LNCaP clone FGC (cell line): ENCODE measurements at regions not wholly inside any gene's neighbourhood (a gene's known extent, or its start where the extent isn't known, plus 50 kb on each side); places are given as distances from the start of the nearest gene placed in this dataset.

Source experiments
- DNase-seq: peaks from one replicate; pipeline ENCODE4 v3.0.0-alpha.2; 2011; ENCODE audit warnings: low read depth
- H3K4me3 ChIP-seq: 2 replicates; pipeline ENCODE4 v1.5.1; 2011; ENCODE audit warnings: mild to moderate bottlenecking, low read depth, low read length, control low read depth
- TF ChIP-seq, protein P1 (sequence below): IDR thresholded peaks from 2 replicates; pipeline ENCODE4 v1.5.1; 2012; ENCODE audit warnings: mild to moderate bottlenecking; ENCODE audit not compliant: control insufficient read depth, insufficient read depth; ENCODE audit errors: extremely low read depth

DNA sequence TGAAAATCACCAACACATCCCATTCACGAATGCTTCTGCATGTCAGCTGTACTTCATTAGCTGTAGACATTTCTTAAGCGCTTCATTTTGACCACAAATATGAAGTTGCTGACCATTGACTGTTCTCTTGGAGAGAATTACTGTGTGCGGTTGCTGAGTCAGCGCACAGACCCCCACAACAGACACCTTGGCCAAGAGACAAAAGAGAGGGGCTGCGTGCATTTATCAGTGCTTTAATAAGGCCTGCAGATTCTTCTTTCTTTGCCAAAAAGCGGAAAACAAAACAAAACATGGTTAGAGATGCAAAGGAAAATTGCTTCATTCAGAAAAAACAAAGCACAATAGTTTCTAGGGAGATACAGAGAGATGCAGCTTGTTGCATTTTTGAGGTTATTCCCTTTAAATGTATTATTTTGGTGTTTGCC lies 174.7 kb downstream of the ACKR3 start:
- no peak for DNase-seq
- no peak overlapping the region for H3K4me3 ChIP-seq
- TF ChIP-seq, protein P1, sequence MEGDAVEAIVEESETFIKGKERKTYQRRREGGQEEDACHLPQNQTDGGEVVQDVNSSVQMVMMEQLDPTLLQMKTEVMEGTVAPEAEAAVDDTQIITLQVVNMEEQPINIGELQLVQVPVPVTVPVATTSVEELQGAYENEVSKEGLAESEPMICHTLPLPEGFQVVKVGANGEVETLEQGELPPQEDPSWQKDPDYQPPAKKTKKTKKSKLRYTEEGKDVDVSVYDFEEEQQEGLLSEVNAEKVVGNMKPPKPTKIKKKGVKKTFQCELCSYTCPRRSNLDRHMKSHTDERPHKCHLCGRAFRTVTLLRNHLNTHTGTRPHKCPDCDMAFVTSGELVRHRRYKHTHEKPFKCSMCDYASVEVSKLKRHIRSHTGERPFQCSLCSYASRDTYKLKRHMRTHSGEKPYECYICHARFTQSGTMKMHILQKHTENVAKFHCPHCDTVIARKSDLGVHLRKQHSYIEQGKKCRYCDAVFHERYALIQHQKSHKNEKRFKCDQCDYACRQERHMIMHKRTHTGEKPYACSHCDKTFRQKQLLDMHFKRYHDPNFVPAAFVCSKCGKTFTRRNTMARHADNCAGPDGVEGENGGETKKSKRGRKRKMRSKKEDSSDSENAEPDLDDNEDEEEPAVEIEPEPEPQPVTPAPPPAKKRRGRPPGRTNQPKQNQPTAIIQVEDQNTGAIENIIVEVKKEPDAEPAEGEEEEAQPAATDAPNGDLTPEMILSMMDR = no peak

DNA sequence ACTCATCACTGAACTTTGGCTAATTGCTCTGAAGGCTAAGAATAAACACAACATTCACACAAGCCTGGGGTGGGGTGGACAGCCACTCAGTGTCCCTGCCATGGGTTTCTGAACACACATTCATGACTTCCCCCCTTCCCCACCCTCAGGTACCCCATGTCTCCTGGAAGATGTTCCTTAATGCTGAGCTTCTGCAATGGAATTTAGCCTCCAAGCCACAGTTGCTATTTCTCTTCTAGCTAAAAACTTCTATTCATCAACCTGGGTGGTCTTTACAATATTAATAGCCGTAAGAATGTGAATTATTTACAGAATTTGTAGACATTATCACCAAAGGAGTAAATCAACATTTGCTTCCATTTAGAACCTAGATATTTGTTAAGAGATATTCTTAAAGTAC lies 175.1 kb downstream of the ACKR3 start:
- TF ChIP-seq, protein P1 = no peak
- H3K4me3 ChIP-seq = no peak overlapping the region
- DNase-seq = no peak

DNA sequence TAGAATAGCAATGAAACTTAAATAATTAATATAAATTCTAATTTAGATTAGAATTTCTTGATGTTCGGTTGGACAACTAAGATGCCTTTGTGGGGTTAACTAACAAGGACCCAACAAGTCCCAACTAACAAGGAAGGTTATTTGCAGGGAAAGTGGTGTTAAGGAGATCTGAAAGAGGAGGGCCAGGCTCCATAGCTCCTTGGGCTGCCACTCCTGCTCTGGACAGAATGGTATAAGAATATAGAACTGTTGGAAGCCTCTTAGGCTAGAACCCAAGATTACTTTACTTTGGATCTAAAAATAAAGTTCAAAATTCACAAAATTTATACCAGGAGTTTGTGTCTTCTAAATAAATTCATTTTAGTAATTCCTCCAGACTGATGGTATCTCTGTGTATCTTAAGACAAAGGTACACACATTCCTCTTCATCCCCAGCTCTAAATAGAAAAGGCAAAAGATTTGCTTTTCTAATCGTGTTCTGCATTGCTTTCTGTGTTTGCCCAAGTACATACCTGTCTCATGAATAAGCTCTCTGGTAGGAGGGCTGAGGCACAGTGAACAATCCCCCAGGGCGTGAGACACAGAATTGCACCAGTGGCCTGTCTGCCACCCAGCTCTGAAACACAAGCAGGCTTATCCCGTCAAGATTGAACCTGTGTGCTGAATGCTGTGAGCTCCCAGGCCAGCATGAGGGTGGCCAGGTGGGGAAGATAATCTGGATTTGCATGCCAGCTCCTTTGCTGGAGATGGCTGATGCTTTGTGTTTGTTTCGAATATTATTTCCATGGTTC lies 176.0 kb downstream of the ACKR3 start:
- no peak overlapping the region for H3K4me3 ChIP-seq
- DNase-seq = no peak
- TF ChIP-seq, protein P1 = no peak

DNA sequence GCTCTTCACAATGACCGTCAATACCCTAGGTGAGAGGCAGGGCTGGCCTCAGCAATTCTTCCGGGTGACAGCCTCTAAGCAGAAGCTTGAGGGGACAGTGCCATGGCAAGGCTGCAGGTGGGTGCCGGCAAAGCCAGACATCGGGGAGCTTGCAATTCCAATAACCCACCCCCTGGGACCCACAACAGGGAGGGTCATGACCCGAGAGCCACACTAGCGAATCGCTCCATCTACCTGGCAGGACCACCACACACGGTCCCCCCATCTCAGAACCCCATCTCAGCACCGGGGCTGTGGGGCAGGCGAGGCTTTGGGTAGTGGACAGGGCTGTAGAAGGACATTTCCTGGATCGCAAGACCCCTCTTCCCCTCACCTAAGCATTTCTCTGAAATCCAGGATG lies 177.2 kb downstream of the ACKR3 start:
- no peak overlapping the region for H3K4me3 ChIP-seq
- DNase-seq = no peak
- TF ChIP-seq, protein P1 = no peak

DNA sequence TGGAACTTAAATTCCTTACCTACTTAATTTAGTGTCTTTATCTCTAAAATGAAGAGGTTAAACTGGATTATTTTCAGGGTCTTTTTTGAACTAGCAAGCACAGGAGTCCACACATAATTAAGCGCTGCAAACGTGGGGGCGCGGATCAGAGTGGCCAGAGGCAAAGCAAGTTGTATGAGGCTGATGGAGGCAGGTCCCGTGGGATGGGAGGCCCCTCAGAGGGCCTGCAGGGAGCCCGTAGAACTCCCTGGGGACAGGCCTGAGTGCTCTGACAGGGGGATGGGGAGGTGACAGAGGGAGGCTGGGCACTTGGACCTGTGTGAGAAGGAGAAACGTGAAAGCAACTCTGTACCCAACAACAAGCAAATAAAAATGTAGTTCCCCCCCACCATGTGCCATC lies 177.8 kb downstream of the ACKR3 start:
- no peak for DNase-seq
- TF ChIP-seq, protein P1 = no peak
- no peak overlapping the region for H3K4me3 ChIP-seq

DNA sequence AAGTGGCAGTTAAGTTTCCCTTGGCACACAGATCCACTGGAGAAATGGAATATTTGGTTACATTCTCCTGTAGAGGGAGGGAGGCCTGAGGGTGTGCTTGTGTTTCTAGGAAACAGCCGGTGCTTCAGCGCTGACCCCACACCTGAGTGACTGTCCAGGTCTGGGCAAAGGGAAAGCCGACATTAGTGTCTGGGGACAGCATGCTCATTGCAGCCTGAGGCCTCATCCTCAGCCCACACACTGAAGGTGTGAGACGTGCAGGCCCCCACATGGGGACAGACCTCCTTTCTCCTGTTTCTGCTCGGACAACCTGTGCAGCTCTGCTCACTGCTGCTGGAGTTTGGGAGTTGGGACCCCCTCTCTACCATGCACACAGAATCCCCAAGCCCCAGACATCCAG lies 178.3 kb downstream of the ACKR3 start:
- TF ChIP-seq, protein P1 = no peak
- DNase-seq = no peak
- no peak overlapping the region for H3K4me3 ChIP-seq

DNA sequence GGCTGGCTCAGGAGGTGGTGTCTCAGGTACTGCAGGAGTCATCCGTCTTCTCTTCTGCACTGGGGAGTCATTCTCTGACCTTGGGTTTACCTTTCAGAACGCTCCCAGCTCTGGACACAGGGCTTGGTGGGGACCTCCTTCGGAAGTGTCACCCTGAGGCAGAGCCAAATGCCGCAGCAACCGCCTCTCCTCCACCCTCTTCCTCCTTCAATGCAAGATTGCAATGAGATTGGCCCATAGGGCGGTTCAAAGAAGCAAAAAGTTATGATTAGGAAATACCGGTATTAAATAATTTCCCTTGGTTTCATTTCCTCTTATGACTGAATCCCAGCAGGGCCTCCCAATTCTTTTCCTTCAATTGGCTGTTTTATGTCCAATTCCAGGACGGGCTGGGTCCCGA lies 178.8 kb downstream of the ACKR3 start:
- DNase-seq = no peak
- H3K4me3 ChIP-seq = no peak overlapping the region
- TF ChIP-seq, protein P1 = no peak
